ENCODE measurements at regions not wholly inside any gene's neighbourhood (a gene's known extent, or its start where the extent isn't known, plus 50 kb on each side); places are given as distances from the start of the nearest gene placed in this dataset.

- no peaks in the 10 kb centered on the region for H3K9me3 ChIP-seq (ENCODE audit: control insufficient read depth, insufficient read depth, low read length)
- H3K27ac ChIP-seq (ENCODE audit: low read depth, low read length), result no peak overlapping the region
- TF ChIP-seq, protein P1, sequence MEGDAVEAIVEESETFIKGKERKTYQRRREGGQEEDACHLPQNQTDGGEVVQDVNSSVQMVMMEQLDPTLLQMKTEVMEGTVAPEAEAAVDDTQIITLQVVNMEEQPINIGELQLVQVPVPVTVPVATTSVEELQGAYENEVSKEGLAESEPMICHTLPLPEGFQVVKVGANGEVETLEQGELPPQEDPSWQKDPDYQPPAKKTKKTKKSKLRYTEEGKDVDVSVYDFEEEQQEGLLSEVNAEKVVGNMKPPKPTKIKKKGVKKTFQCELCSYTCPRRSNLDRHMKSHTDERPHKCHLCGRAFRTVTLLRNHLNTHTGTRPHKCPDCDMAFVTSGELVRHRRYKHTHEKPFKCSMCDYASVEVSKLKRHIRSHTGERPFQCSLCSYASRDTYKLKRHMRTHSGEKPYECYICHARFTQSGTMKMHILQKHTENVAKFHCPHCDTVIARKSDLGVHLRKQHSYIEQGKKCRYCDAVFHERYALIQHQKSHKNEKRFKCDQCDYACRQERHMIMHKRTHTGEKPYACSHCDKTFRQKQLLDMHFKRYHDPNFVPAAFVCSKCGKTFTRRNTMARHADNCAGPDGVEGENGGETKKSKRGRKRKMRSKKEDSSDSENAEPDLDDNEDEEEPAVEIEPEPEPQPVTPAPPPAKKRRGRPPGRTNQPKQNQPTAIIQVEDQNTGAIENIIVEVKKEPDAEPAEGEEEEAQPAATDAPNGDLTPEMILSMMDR (IDR thresholded peaks at IDR 0.05; ENCODE audit: low read depth, low read length), result no peak
- ChIA-PET CTCF (no interaction called here), POLR2A (no interaction called here)
- H3K27me3 ChIP-seq (ENCODE audit: control insufficient read depth, insufficient read depth, low read length), result no peaks in the 10 kb centered on the region
- DNase-seq (ENCODE audit: low read depth, low spot score), result no peak
- H3K4me3 ChIP-seq (ENCODE audit: low read depth, low read length), result no peak overlapping the region
Observed at GRCh38 chr17:14664511-14664910, 363.6 kb downstream of the HS3ST3B1 start.

DNA sequence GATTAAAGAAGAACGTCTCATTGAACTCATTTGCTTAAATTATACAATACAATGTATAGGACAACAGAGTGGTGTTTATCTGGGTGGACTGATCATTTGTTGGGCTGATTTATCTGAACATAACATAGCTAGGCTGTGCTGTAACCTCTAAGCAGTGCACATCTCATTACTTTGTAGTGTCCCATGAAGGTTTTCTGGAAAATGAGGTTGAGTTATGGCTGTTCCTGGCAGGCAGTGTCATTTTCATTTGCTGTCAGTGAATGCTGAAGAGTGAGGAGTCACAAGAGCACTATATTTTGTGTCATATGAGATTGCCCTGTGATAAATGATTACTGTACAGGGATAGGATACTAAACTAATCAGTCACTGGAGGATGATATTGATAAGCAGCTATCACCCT, 340.2 kb downstream of the HS3ST3B1 start:
- no peak for DNase-seq (ENCODE audit: low read depth, low spot score)
- Histone ChIP-seq H3K27ac (ENCODE audit: low read depth, low read length) (no peak overlapping the region), H3K9me3 (ENCODE audit: control insufficient read depth, insufficient read depth, low read length) (no peaks in the 10 kb centered on the region), H3K4me3 (ENCODE audit: low read depth, low read length) (no peak overlapping the region), H3K27me3 (ENCODE audit: control insufficient read depth, insufficient read depth, low read length) (peaks cover 3% of the 10 kb centered on the region)
- ChIA-PET POLR2A (no interaction called here), CTCF (no interaction called here)
- TF ChIP-seq, protein P1 (IDR thresholded peaks at IDR 0.05; ENCODE audit: low read depth, low read length), result no peak

GRCh38 chr17:14637260-14637659, 336.4 kb downstream of the HS3ST3B1 start:
- ChIA-PET POLR2A (no interaction called here), CTCF (no interaction called here)
- Histone ChIP-seq H3K4me3 (ENCODE audit: low read depth, low read length) (no peak overlapping the region), H3K27me3 (ENCODE audit: control insufficient read depth, insufficient read depth, low read length) (peaks cover 3% of the 10 kb centered on the region), H3K9me3 (ENCODE audit: control insufficient read depth, insufficient read depth, low read length) (no peaks in the 10 kb centered on the region), H3K27ac (ENCODE audit: low read depth, low read length) (no peak overlapping the region)
- TF ChIP-seq, protein P1 (IDR thresholded peaks at IDR 0.05; ENCODE audit: low read depth, low read length), result no peak
- DNase-seq (ENCODE audit: low read depth, low spot score), result no peak

- POLR2A ChIA-PET, result no interaction called here
- H3K27ac ChIP-seq (ENCODE audit: low read depth, low read length), result no peak overlapping the region
- CTCF ChIA-PET, result no interaction called here
- no peaks in the 10 kb centered on the region for H3K9me3 ChIP-seq (ENCODE audit: control insufficient read depth, insufficient read depth, low read length)
- TF ChIP-seq, protein P1 (IDR thresholded peaks at IDR 0.05; ENCODE audit: low read depth, low read length), result no peak
- DNase-seq (ENCODE audit: low read depth, low spot score), result no peak
- H3K27me3 ChIP-seq (ENCODE audit: control insufficient read depth, insufficient read depth, low read length), result peaks cover 6% of the 10 kb centered on the region
- H3K4me3 ChIP-seq (ENCODE audit: low read depth, low read length), result no peak overlapping the region
Observed at GRCh38 chr17:14630621-14631020, 329.7 kb downstream of the HS3ST3B1 start.

- ChIA-PET CTCF (no interaction called here), POLR2A (no interaction called here)
- no peak overlapping the region for H3K4me3 ChIP-seq (ENCODE audit: low read depth, low read length)
- TF ChIP-seq, protein P1 (IDR thresholded peaks at IDR 0.05; ENCODE audit: low read depth, low read length), result no peak
- no peak overlapping the region for H3K27ac ChIP-seq (ENCODE audit: low read depth, low read length)
- no peaks in the 10 kb centered on the region for H3K9me3 ChIP-seq (ENCODE audit: control insufficient read depth, insufficient read depth, low read length)
- DNase-seq (ENCODE audit: low read depth, low spot score), result no peak
- H3K27me3 ChIP-seq (ENCODE audit: control insufficient read depth, insufficient read depth, low read length), result peaks cover 6% of the 10 kb centered on the region
Observed at GRCh38 chr17:14630046-14630445, 329.2 kb downstream of the HS3ST3B1 start.
